GM23338 (cell line): ENCODE measurements at regions not wholly inside any gene's neighbourhood (a gene's known extent, or its start where the extent isn't known, plus 50 kb on each side); places are given as distances from the start of the nearest gene placed in this dataset.

ENCODE experiments used
- ATAC-seq: fragments of 200-7000 bp; cut with Tn5 transposase; 3 replicates; pipeline ENCODE4 v1.9.1; 2020
- DNase-seq: peaks from one replicate; pipeline ENCODE4 v3.0.0-alpha.2; 2015; ENCODE audit warnings: low spot score
- H2AFZ ChIP-seq: fragments of 200-600 bp; sonication (generic); 2 replicates; pipeline ENCODE4 v1.8.0; 2016; ENCODE audit warnings: antibody characterized with exemption, mild to moderate bottlenecking, moderate library complexity
- H3F3A ChIP-seq: fragments of 200-600 bp; sonication (generic); replicated peaks from 2 replicates; pipeline ENCODE4 v1.8.0; 2017; ENCODE audit warnings: antibody characterized with exemption, mixed run types, low read depth
- H3K27ac ChIP-seq: fragments of 200-600 bp; sonication (generic); 2 replicates; pipeline ENCODE4 v1.6.1; 2016; ENCODE audit warnings: low read depth
- H3K27me3 ChIP-seq: fragments of 200-600 bp; sonication (generic); 2 replicates; pipeline ENCODE4 v1.8.0; 2016; ENCODE audit warnings: mild to moderate bottlenecking, mixed run types, moderate library complexity; ENCODE audit not compliant: insufficient read depth
- H3K36me3 ChIP-seq: fragments of 200-600 bp; sonication (generic); 2 replicates; pipeline ENCODE4 v1.8.0; 2016; ENCODE audit warnings: mild to moderate bottlenecking; ENCODE audit not compliant: insufficient read depth
- H3K4me1 ChIP-seq: fragments of 200-600 bp; sonication (generic); 2 replicates; pipeline ENCODE4 v1.8.0; 2016; ENCODE audit warnings: mild to moderate bottlenecking, moderate library complexity; ENCODE audit not compliant: insufficient read depth
- H3K4me2 ChIP-seq: fragments of 200-600 bp; sonication (generic); 2 replicates; pipeline ENCODE4 v1.7.1; 2017; ENCODE audit warnings: mixed run types
- H3K4me3 ChIP-seq: fragments of 200-600 bp; sonication (generic); 2 replicates; pipeline ENCODE4 v1.6.1; 2016; ENCODE audit warnings: mixed run types
- H3K79me2 ChIP-seq: fragments of 200-600 bp; sonication (generic); replicated peaks from 2 replicates; pipeline ENCODE4 v1.8.0; 2017; ENCODE audit warnings: mild to moderate bottlenecking; ENCODE audit not compliant: insufficient read depth
- H3K9me2 ChIP-seq: fragments of 200-600 bp; sonication (generic); 2 replicates; pipeline ENCODE4 v1.8.0; 2017; ENCODE audit not compliant: insufficient read depth
- H4K20me1 ChIP-seq: fragments of 200-600 bp; sonication (generic); replicated peaks from 2 replicates; pipeline ENCODE4 v1.8.0; 2017; ENCODE audit warnings: mild to moderate bottlenecking; ENCODE audit not compliant: insufficient read depth
- H3K27ac Mint-ChIP-seq: 2 replicates; pipeline ENCODE4 v1.8.0; 2020; ENCODE audit warnings: inconsistent platforms, mild to moderate bottlenecking, moderate library complexity, mixed read lengths
- H3K27me3 Mint-ChIP-seq: 3 replicates; pipeline ENCODE4 v1.8.0; 2022; ENCODE audit warnings: low read depth, mild to moderate bottlenecking, moderate library complexity, mixed read lengths, inconsistent platforms; ENCODE audit not compliant: insufficient read depth, poor library complexity
- H3K36me3 Mint-ChIP-seq: 3 replicates; pipeline ENCODE4 v1.8.0; 2021; ENCODE audit warnings: low read depth, mild to moderate bottlenecking, inconsistent platforms, moderate library complexity, mixed read lengths
- H3K4me1 Mint-ChIP-seq: 3 replicates; pipeline ENCODE4 v1.8.0; 2020; ENCODE audit warnings: mild to moderate bottlenecking, inconsistent platforms, mixed read lengths
- H3K4me3 Mint-ChIP-seq: 3 replicates; pipeline ENCODE4 v1.8.0; 2021; ENCODE audit warnings: moderate library complexity, mild to moderate bottlenecking, inconsistent platforms, mixed read lengths
- H3K9me3 Mint-ChIP-seq: 3 replicates; pipeline ENCODE4 v1.8.0; 2020; ENCODE audit warnings: moderate library complexity, mild to moderate bottlenecking, inconsistent platforms, mixed read lengths
- CREB1 ChIP-seq: fragments of 250-450 bp; sonication (Bioruptor Pico); IDR thresholded peaks from 2 replicates; pipeline ENCODE4 v1.5.0; 2020; ENCODE audit warnings: low read depth, mild to moderate bottlenecking, moderate library complexity
- EZH2 ChIP-seq: fragments of 200-600 bp; sonication (generic); IDR thresholded peaks from one replicate; pipeline ENCODE4 v1.8.0; 2017; ENCODE audit warnings: antibody characterized with exemption, mild to moderate bottlenecking, low read depth; ENCODE audit not compliant: unreplicated experiment
- EZH2phosphoT487 ChIP-seq: fragments of 200-600 bp; sonication (generic); IDR thresholded peaks from one replicate; pipeline ENCODE4 v1.8.1; 2018; ENCODE audit warnings: antibody characterized with exemption; ENCODE audit not compliant: unreplicated experiment
- JUNB ChIP-seq: IDR thresholded peaks from one replicate; pipeline ENCODE4 v1.6.1; 2016; ENCODE audit warnings: antibody characterized with exemption; ENCODE audit not compliant: unreplicated experiment
- NANOG ChIP-seq: IDR thresholded peaks from 2 replicates; pipeline ENCODE4 v1.6.1; 2016; ENCODE audit warnings: antibody characterized with exemption, borderline replicate concordance
- POLR2AphosphoS5 ChIP-seq: IDR thresholded peaks from 2 replicates; pipeline ENCODE4 v1.6.1; 2016; ENCODE audit warnings: antibody characterized with exemption, low read depth
- STAT1 ChIP-seq: IDR thresholded peaks from one replicate; pipeline ENCODE4 v1.6.1; 2016; ENCODE audit warnings: antibody characterized with exemption; ENCODE audit not compliant: unreplicated experiment
- ZNF114 ChIP-seq: fragments of 250-450 bp; sonication (Bioruptor Pico); IDR thresholded peaks from 2 replicates; pipeline ENCODE4 v1.5.0; 2020; ENCODE audit warnings: mild to moderate bottlenecking, moderate library complexity
- ZNF331 ChIP-seq: fragments of 250-450 bp; sonication (Bioruptor Pico); IDR thresholded peaks from 2 replicates; pipeline ENCODE4 v1.5.0; 2020; ENCODE audit warnings: low read depth, mild to moderate bottlenecking, moderate library complexity
- ZNF462 ChIP-seq: fragments of 250-450 bp; sonication (Bioruptor Pico); IDR thresholded peaks from 2 replicates; pipeline ENCODE4 v1.5.0; 2020; ENCODE audit warnings: mild to moderate bottlenecking, moderate library complexity

- H3K27ac Mint-ChIP-seq = no peak overlapping the region
- peaks cover 8% of the 10 kb centered on the region for H3K27me3 Mint-ChIP-seq
- H2AFZ ChIP-seq = no peak overlapping the region
- H3K4me1 Mint-ChIP-seq = peaks cover 4% of the 10 kb centered on the region; the same call in 2 of the 3 replicates
- no peaks in the 10 kb centered on the region for H3K4me1 ChIP-seq
- ATAC-seq (no peak), DNase-seq (no peak)
- no peaks in the 10 kb centered on the region for H3K27me3 ChIP-seq
- H3K9me3 Mint-ChIP-seq = peaks cover 20% of the 10 kb centered on the region
- TF ChIP-seq ZNF114 (CRISPR knock-in tag) = no peak
- no peak for TF ChIP-seq EZH2phosphoT487
- TF ChIP-seq JUNB = no peak
- TF ChIP-seq CREB1 = no peak
- TF ChIP-seq STAT1 = no peak
- no peak for TF ChIP-seq ZNF331 (CRISPR knock-in tag)
- no peak for TF ChIP-seq ZNF462 (CRISPR knock-in tag)
- no peak for TF ChIP-seq POLR2AphosphoS5
- no peak for TF ChIP-seq NANOG
- no peak for TF ChIP-seq EZH2
- H3K36me3 Mint-ChIP-seq = peaks cover under 1% of the 10 kb centered on the region; the same call in 1 of the 3 replicates
- H3K36me3 ChIP-seq = no peaks in the 10 kb centered on the region
- H3K4me2 ChIP-seq = no peak overlapping the region
- no peak overlapping the region for H3K27ac ChIP-seq
- no peaks in the 10 kb centered on the region for H3K9me2 ChIP-seq
- H4K20me1 ChIP-seq = no peaks in the 10 kb centered on the region
- no peaks in the 10 kb centered on the region for H3K79me2 ChIP-seq
- no peaks in the 10 kb centered on the region for H3F3A ChIP-seq
- no peak overlapping the region for H3K4me3 ChIP-seq
- H3K4me3 Mint-ChIP-seq = no peak overlapping the region
Observed at GRCh38 chr7:380711-381210, 90.8 kb downstream of the FOXL3 start.
